ENCODE measurements at regions not wholly inside any gene's neighbourhood (a gene's known extent, or its start where the extent isn't known, plus 50 kb on each side); places are given as distances from the start of the nearest gene placed in this dataset.

DNA sequence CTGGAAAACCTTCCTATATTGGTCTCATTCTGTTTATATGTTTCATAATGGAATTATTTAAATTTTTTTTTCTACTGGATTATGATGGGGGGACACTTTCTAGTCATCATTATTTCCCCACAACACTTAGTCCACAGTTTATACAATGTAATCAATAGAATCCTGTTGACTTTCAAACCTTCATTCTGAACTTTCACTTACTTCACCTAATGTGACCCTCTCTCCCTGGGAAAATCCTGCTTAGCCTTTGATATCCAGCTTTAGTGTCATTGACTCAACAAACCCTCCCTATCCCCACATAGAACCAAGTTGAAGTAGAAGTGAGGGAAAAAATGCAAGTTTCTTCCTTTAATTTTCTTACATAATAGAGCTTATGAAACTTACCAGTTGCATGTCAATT is 666.0 kb downstream of the MECOM start:
- Histone ChIP-seq H3K4me2 (ENCODE audit: low read depth, low read length) (no peak overlapping the region), H3K9ac (ENCODE audit: low read length) (no peak overlapping the region), H3K4me3 (ENCODE audit: low read length) (no peak overlapping the region), H3K27ac (ENCODE audit: low read length) (no peak overlapping the region), H3K36me3 (replicated peaks; ENCODE audit: insufficient read depth, low read length) (no peaks in the 10 kb centered on the region), H2AFZ (ENCODE audit: low read length) (no peak overlapping the region), H3F3A (ENCODE audit: insufficient read depth, low read length) (peaks cover 3% of the 10 kb centered on the region; the same call in 1 of the 2 replicates), H4K20me1 (ENCODE audit: insufficient read depth, low read length) (no peaks in the 10 kb centered on the region), H3K4me1 (ENCODE audit: low read length) (no peaks in the 10 kb centered on the region), H3K79me2 (ENCODE audit: low read length) (no peaks in the 10 kb centered on the region), H3K27me3 (replicated peaks; ENCODE audit: insufficient read depth, low read length) (no peaks in the 10 kb centered on the region), H3K9me3 (replicated peaks; ENCODE audit: insufficient read depth, low read length) (no peaks in the 10 kb centered on the region), H3K9me2 (replicated peaks; ENCODE audit: insufficient read depth, low read length) (no peaks in the 10 kb centered on the region)
- TF ChIP-seq EZH2 (optimal IDR thresholded peaks at IDR 0.05; ENCODE audit: low read depth, low read length), result no peak
- no peak for DNase-seq

DNA sequence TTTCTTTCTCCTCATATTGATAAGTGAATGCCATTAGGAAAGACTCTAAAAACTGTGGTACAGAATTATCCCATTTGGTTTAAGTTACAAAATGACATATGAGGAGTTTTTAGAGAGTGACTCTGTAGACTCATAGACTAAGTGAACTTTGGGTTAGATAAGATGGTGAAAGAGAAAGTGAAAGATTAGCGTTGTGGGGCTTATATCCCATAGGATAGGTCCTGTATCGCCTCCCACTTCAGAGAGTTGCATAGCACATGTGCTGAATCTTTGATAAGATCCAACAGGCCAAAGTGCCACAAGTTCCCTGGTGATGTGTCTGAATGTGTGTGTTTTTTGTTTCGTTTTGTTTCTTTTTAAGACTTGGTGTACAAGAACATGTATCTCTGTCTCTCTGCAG is 666.9 kb downstream of the MECOM start:
- Histone ChIP-seq H2AFZ (ENCODE audit: low read length) (peak overlapping the region; percentile 48), H3K9me2 (replicated peaks; ENCODE audit: insufficient read depth, low read length) (no peaks in the 10 kb centered on the region), H3K4me2 (ENCODE audit: low read depth, low read length) (peak overlapping the region; percentile 59)

DNA sequence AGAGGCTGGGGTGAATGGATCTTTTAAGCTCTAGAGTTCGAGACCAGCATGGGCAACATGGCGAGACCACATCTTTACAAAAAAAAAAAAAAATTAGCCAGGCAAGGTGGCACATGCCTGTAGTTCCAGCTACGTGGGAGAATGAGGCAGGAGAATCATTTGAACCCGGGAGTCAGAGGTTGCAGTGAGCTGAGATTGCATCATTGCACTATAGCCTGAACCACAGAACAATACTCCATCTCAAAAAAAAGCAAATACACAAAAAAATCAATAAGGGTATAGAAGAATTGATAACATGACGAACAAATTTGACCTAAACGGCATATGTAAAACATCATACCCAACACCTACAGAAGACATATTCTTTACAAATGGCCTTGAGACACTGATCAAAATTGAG is 668.4 kb downstream of the MECOM start:
- no peaks in the 10 kb centered on the region for H3K4me1 ChIP-seq (ENCODE audit: low read length)
- H4K20me1 ChIP-seq (ENCODE audit: insufficient read depth, low read length), result no peaks in the 10 kb centered on the region
- H3K9ac ChIP-seq (ENCODE audit: low read length), result no peak overlapping the region
- H3K27me3 ChIP-seq (replicated peaks; ENCODE audit: insufficient read depth, low read length), result no peaks in the 10 kb centered on the region
- DNase-seq, result no peak
- H3F3A ChIP-seq (ENCODE audit: insufficient read depth, low read length), result no peaks in the 10 kb centered on the region
- H3K79me2 ChIP-seq (ENCODE audit: low read length), result no peaks in the 10 kb centered on the region
- no peak overlapping the region for H3K27ac ChIP-seq (ENCODE audit: low read length)
- no peak overlapping the region for H3K4me3 ChIP-seq (ENCODE audit: low read length)
- no peaks in the 10 kb centered on the region for H3K36me3 ChIP-seq (replicated peaks; ENCODE audit: insufficient read depth, low read length)
- H3K9me3 ChIP-seq (replicated peaks; ENCODE audit: insufficient read depth, low read length), result no peaks in the 10 kb centered on the region
- H2AFZ ChIP-seq (ENCODE audit: low read length), result no peak overlapping the region
- H3K9me2 ChIP-seq (replicated peaks; ENCODE audit: insufficient read depth, low read length), result no peaks in the 10 kb centered on the region
- no peak overlapping the region for H3K4me2 ChIP-seq (ENCODE audit: low read depth, low read length)
- TF ChIP-seq, protein P1, sequence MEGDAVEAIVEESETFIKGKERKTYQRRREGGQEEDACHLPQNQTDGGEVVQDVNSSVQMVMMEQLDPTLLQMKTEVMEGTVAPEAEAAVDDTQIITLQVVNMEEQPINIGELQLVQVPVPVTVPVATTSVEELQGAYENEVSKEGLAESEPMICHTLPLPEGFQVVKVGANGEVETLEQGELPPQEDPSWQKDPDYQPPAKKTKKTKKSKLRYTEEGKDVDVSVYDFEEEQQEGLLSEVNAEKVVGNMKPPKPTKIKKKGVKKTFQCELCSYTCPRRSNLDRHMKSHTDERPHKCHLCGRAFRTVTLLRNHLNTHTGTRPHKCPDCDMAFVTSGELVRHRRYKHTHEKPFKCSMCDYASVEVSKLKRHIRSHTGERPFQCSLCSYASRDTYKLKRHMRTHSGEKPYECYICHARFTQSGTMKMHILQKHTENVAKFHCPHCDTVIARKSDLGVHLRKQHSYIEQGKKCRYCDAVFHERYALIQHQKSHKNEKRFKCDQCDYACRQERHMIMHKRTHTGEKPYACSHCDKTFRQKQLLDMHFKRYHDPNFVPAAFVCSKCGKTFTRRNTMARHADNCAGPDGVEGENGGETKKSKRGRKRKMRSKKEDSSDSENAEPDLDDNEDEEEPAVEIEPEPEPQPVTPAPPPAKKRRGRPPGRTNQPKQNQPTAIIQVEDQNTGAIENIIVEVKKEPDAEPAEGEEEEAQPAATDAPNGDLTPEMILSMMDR (IDR thresholded peaks at IDR 0.05; ENCODE audit: low read length), result no peak
- TF ChIP-seq EZH2phosphoT487 (IDR thresholded peaks at IDR 0.05; ENCODE audit: low read length), result no peak
- no peak for TF ChIP-seq EZH2 (optimal IDR thresholded peaks at IDR 0.05; ENCODE audit: low read depth, low read length)

More for the DNA sequence above, 666.9 kb downstream of the MECOM start:
- Histone ChIP-seq H3K79me2 (ENCODE audit: low read length) (no peaks in the 10 kb centered on the region), H3K4me1 (ENCODE audit: low read length) (no peaks in the 10 kb centered on the region), H3K9me3 (replicated peaks; ENCODE audit: insufficient read depth, low read length) (no peaks in the 10 kb centered on the region), H3F3A (ENCODE audit: insufficient read depth, low read length) (no peaks in the 10 kb centered on the region), H3K4me3 (ENCODE audit: low read length) (peak overlapping the region; percentile 38), H3K27ac (ENCODE audit: low read length) (no peak overlapping the region), H4K20me1 (ENCODE audit: insufficient read depth, low read length) (no peaks in the 10 kb centered on the region), H3K27me3 (replicated peaks; ENCODE audit: insufficient read depth, low read length) (no peaks in the 10 kb centered on the region), H3K9ac (ENCODE audit: low read length) (no peak overlapping the region), H3K36me3 (replicated peaks; ENCODE audit: insufficient read depth, low read length) (no peaks in the 10 kb centered on the region)
- peak; percentile 42 for DNase-seq
- TF ChIP-seq EZH2phosphoT487 (IDR thresholded peaks at IDR 0.05; ENCODE audit: low read length), result no peak
- TF ChIP-seq, protein P1 (IDR thresholded peaks at IDR 0.05; ENCODE audit: low read length), result no peak

DNA sequence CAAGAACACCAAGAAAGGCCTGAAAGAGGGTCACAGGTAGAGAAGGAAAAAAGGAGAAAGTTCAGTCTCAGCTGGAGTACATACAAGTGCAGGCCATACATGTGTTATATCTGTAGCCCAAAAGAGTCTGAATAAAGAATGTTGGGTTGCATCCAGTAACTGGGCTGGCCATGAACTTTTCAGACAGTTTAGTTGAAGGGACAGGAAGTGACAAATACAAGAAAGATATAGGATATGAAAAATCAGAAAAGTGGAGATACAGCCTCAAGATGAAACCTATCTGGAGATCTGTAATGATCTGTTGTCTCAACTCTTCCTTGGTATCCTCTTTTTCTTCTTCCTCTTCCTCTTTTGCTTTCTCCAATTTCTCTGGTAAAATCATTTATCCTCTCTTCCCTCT is 671.7 kb downstream of the MECOM start:
- Histone ChIP-seq H3K9me2 (replicated peaks; ENCODE audit: insufficient read depth, low read length) (no peaks in the 10 kb centered on the region), H3K36me3 (replicated peaks; ENCODE audit: insufficient read depth, low read length) (no peaks in the 10 kb centered on the region), H4K20me1 (ENCODE audit: insufficient read depth, low read length) (no peaks in the 10 kb centered on the region), H3K4me2 (ENCODE audit: low read depth, low read length) (no peak overlapping the region), H3K9ac (ENCODE audit: low read length) (no peak overlapping the region), H3K4me3 (ENCODE audit: low read length) (no peak overlapping the region), H3K9me3 (replicated peaks; ENCODE audit: insufficient read depth, low read length) (no peaks in the 10 kb centered on the region), H3K27me3 (replicated peaks; ENCODE audit: insufficient read depth, low read length) (no peaks in the 10 kb centered on the region), H3K4me1 (ENCODE audit: low read length) (no peaks in the 10 kb centered on the region), H2AFZ (ENCODE audit: low read length) (no peak overlapping the region), H3F3A (ENCODE audit: insufficient read depth, low read length) (no peaks in the 10 kb centered on the region), H3K27ac (ENCODE audit: low read length) (no peak overlapping the region), H3K79me2 (ENCODE audit: low read length) (no peaks in the 10 kb centered on the region)
- no peak for DNase-seq
- TF ChIP-seq, protein P1 (IDR thresholded peaks at IDR 0.05; ENCODE audit: low read length), result no peak
- TF ChIP-seq EZH2 (optimal IDR thresholded peaks at IDR 0.05; ENCODE audit: low read depth, low read length) (no peak), EZH2phosphoT487 (IDR thresholded peaks at IDR 0.05; ENCODE audit: low read length) (no peak)

All from MM.1S (cell line).